Spleen (tissue), 11 donors: ENCODE measurements at regions not wholly inside any gene's neighbourhood (a gene's known extent, or its start where the extent isn't known, plus 50 kb on each side); places are given as distances from the start of the nearest gene placed in this dataset.

Experiments
- DNase-seq: peaks from one replicate; pipeline ENCODE4 v3.0.0-alpha.2; 2020
- H3K27ac ChIP-seq, 8 donors: fragments of 200-600 bp; sonication (generic) in 7 of 8; 1 replicate in 4 of 8; 2 replicates in 4 of 8; pipeline versions ENCODE4 v1.5.0 to v1.8.0; 2016 to 2021; ENCODE audit warnings: inconsistent platforms in 4 of 8, mild to moderate bottlenecking in 4 of 8, moderate library complexity in 1 of 8
- H3K27me3 ChIP-seq, 7 donors: fragments of 200-600 bp; sonication (generic) in 6 of 7; replicated peaks in 1 of 7; 1 replicate in 4 of 7; 2 replicates in 3 of 7; pipeline versions ENCODE4 v1.5.0 to v1.8.0; 2016 to 2021; ENCODE audit warnings: inconsistent platforms in 3 of 7, mild to moderate bottlenecking in 1 of 7
- H3K36me3 ChIP-seq, 6 donors: fragments of 200-600 bp; sonication (generic) in 5 of 6; 1 replicate in 4 of 6; 2 replicates in 2 of 6; pipeline versions ENCODE4 v1.5.0 to v1.8.0; 2016 to 2021; ENCODE audit warnings: inconsistent platforms in 2 of 6
- H3K4me1 ChIP-seq, 6 donors: fragments of 200-600 bp; sonication (generic) in 5 of 6; 1 replicate in 3 of 6; 2 replicates in 3 of 6; pipeline versions ENCODE4 v1.5.0 to v1.8.0; 2016 to 2021; ENCODE audit warnings: inconsistent platforms in 3 of 6
- H3K4me3 ChIP-seq, 8 donors: fragments of 200-600 bp; sonication (generic) in 7 of 8; 1 replicate in 4 of 8; 2 replicates in 4 of 8; pipeline versions ENCODE4 v1.5.0 to v1.8.0; 2016 to 2021; ENCODE audit warnings: inconsistent platforms in 4 of 8, mild to moderate bottlenecking in 4 of 8, moderate library complexity in 2 of 8
- H3K9me3 ChIP-seq, 8 donors: fragments of 200-600 bp; sonication (generic) in 7 of 8; 1 replicate in 4 of 8; 2 replicates in 4 of 8; pipeline versions ENCODE4 v1.5.0 to v1.8.0; 2016 to 2021; ENCODE audit warnings: inconsistent platforms in 4 of 8
- POLR2A ChIP-seq, 3 donors: fragments of 450-650 bp; IDR thresholded peaks; one replicate each; pipeline ENCODE4 v1.5.1; 2017; ENCODE audit warnings: antibody characterized with exemption in 3 of 3, mild to moderate bottlenecking in 1 of 3
- POLR2AphosphoS5 ChIP-seq, 3 donors: sonication (generic); formaldehyde crosslinking; IDR thresholded peaks; one replicate each; pipeline ENCODE4 v1.5.1; 2017; ENCODE audit warnings: antibody characterized with exemption in 3 of 3
- WGBS, 5 donors: extraction: QIAGEN DNeasy Blood & Tissue Kit in 3 of 5; methylation state at CpG; one replicate each; pipeline versions ENCODE4 v1.1.5 to v1.1.7; 2013 to 2018; 5-methylcytosine and 5-hydroxymethylcytosine counted together
- intact Hi-C: fragments of 100-400 bp; cut with DNase I; formaldehyde crosslinking; loops from one replicate; pipeline ENCODE4 v1.15.0; 2023; ENCODE audit warnings: low total_unique reads
- TF ChIP-seq, protein P1 (sequence below), 11 experiments: fragments of 200-600 bp in 7 of 11; fragments of 450-650 bp in 4 of 11; sonication (generic) in 4 of 11; IDR thresholded peaks in 8 of 11; conservative IDR thresholded peaks in 3 of 11; 1 replicate in 7 of 11; 2 replicates in 4 of 11; pipeline versions ENCODE4 v1.4.0 to v1.8.0; 2016 to 2021; ENCODE audit warnings: antibody characterized with exemption in 11 of 11, inconsistent platforms in 4 of 11, mild to moderate bottlenecking in 1 of 11
- donor health status: healthy with polysubstance abuse.
- donor health status: DM: no; HTN: no; CAD: no; lungs with moderate emphysema.
- donor health status: DM: no; HTN: no; CAD: no.
- donor health status: Bipolar disorder and iron deficiency.
- donor health status: healthy.
- donor health status: DM: no; HTN: no; CAD: no.
- donor health status: DM: yes; HTN: yes; CAD: no.

GRCh38 chr1:208336137-208336518 lies 91.9 kb upstream of the PLXNA2 start:
- 83 to 91% (median 86%) methylated on average over 6 of the region's 6 CpGs for WGBS, 5 donors
- Histone ChIP-seq H3K27me3 (peaks cover 0 to 25% (median 0%) of the 10 kb centered on the region in 7 donors), H3K27ac (no peak overlapping the region), H3K4me1 (no peaks in the 10 kb centered on the region), H3K36me3 (no peaks in the 10 kb centered on the region), H3K9me3 (no peaks in the 10 kb centered on the region), H3K4me3 (no peak overlapping the region)
- no peak for DNase-seq
- intact Hi-C loops = no loop called here
- no peak for TF ChIP-seq POLR2AphosphoS5 (IDR thresholded peaks at IDR 0.05)
- no peak for TF ChIP-seq POLR2A (IDR thresholded peaks at IDR 0.05)
- TF ChIP-seq, protein P1, sequence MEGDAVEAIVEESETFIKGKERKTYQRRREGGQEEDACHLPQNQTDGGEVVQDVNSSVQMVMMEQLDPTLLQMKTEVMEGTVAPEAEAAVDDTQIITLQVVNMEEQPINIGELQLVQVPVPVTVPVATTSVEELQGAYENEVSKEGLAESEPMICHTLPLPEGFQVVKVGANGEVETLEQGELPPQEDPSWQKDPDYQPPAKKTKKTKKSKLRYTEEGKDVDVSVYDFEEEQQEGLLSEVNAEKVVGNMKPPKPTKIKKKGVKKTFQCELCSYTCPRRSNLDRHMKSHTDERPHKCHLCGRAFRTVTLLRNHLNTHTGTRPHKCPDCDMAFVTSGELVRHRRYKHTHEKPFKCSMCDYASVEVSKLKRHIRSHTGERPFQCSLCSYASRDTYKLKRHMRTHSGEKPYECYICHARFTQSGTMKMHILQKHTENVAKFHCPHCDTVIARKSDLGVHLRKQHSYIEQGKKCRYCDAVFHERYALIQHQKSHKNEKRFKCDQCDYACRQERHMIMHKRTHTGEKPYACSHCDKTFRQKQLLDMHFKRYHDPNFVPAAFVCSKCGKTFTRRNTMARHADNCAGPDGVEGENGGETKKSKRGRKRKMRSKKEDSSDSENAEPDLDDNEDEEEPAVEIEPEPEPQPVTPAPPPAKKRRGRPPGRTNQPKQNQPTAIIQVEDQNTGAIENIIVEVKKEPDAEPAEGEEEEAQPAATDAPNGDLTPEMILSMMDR (IDR thresholded peaks at IDR 0.05 in 8 of 11, conservative IDR thresholded peaks at IDR 0.05 in 3 of 11) = no peak

- Histone ChIP-seq H3K9me3 (no peaks in the 10 kb centered on the region), H3K27ac (no peak overlapping the region), H3K4me1 (no peaks in the 10 kb centered on the region), H3K4me3 (no peak overlapping the region), H3K27me3 (peaks cover 0 to 10% (median 0%) of the 10 kb centered on the region in 7 donors), H3K36me3 (no peaks in the 10 kb centered on the region)
- intact Hi-C loops = no loop called here
- TF ChIP-seq, protein P1 (IDR thresholded peaks at IDR 0.05 in 8 of 11, conservative IDR thresholded peaks at IDR 0.05 in 3 of 11) = no peak
- TF ChIP-seq POLR2AphosphoS5 (IDR thresholded peaks at IDR 0.05) = no peak
- no peak for TF ChIP-seq POLR2A (IDR thresholded peaks at IDR 0.05)
- 48 to 69% (median 59%) methylated on average over 2 of the region's 2 CpGs for WGBS, 5 donors
- no peak for DNase-seq
Observed at GRCh38 chr1:208339911-208340310, 95.7 kb upstream of the PLXNA2 start.

DNA sequence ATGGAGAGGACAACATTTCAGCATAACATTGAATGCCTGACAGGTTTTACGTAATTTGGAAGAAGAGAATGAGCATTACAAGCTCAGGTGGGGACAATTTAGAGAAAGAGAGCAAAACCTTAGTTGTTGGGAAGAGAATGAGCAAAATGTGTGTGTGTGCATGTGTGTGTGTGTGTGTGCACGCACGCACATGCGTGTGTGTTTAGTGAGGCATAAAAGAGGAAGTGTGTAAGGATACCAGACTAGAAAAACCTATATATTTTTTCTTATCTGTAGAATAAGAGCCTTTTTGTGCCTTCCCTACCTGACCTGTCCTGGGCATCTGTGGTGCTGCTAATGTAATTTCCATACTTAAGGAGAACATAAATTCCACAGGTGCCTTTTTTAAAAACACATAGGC lies 99.0 kb upstream of the PLXNA2 start:
- Histone ChIP-seq H3K4me1 (no peaks in the 10 kb centered on the region), H3K4me3 (no peak overlapping the region), H3K27me3 (no peaks in the 10 kb centered on the region), H3K27ac (no peak overlapping the region), H3K9me3 (no peaks in the 10 kb centered on the region), H3K36me3 (no peaks in the 10 kb centered on the region)
- 37 to 64% (median 50%) methylated on average over 4 of the region's 4 CpGs for WGBS, 5 donors
- TF ChIP-seq POLR2A (IDR thresholded peaks at IDR 0.05) (no peak), POLR2AphosphoS5 (IDR thresholded peaks at IDR 0.05) (no peak)
- TF ChIP-seq, protein P1 (IDR thresholded peaks at IDR 0.05 in 8 of 11, conservative IDR thresholded peaks at IDR 0.05 in 3 of 11) = no peak
- intact Hi-C loops = no loop called here
- no peak for DNase-seq

GRCh38 chr1:208344202-208344857 lies 100.1 kb upstream of the PLXNA2 start:
- no peaks in the 10 kb centered on the region for H3K27me3 ChIP-seq
- no peak for DNase-seq
- no peaks in the 10 kb centered on the region for H3K9me3 ChIP-seq
- no peak overlapping the region for H3K27ac ChIP-seq
- no peaks in the 10 kb centered on the region for H3K4me1 ChIP-seq
- 58 to 86% (median 74%) methylated on average over 9 of the region's 9 CpGs for WGBS, 5 donors
- H3K36me3 ChIP-seq = no peaks in the 10 kb centered on the region
- TF ChIP-seq POLR2AphosphoS5 (IDR thresholded peaks at IDR 0.05) (no peak), POLR2A (IDR thresholded peaks at IDR 0.05) (no peak)
- TF ChIP-seq, protein P1 (IDR thresholded peaks at IDR 0.05 in 8 of 11, conservative IDR thresholded peaks at IDR 0.05 in 3 of 11) = no peak
- no peak overlapping the region for H3K4me3 ChIP-seq
- intact Hi-C loops = no loop called here
